ENCODE measurements at regions not wholly inside any gene's neighbourhood (a gene's known extent, or its start where the extent isn't known, plus 50 kb on each side); places are given as distances from the start of the nearest gene placed in this dataset.

- Histone ChIP-seq H3K9me3 (ENCODE audit: control insufficient read depth, insufficient read depth, low read depth, low read length) (no peaks in the 10 kb centered on the region), H3K27ac (ENCODE audit: extremely low read depth, low read depth, low read length) (no peak overlapping the region), H3K4me1 (ENCODE audit: control insufficient read depth, insufficient read depth, low read length) (no peaks in the 10 kb centered on the region), H3K4me3 (ENCODE audit: low read depth, low read length) (no peak overlapping the region), H3K36me3 (ENCODE audit: control insufficient read depth in 2 of 2, insufficient read depth in 1 of 2, low read length in 2 of 2) (no peaks in the 10 kb centered on the region)
- ChIA-PET CTCF (no interaction called here), POLR2A (no interaction called here)
- TF ChIP-seq ZNF623 (tag by site-specific recombination; IDR thresholded peaks at IDR 0.05) (no peak), ZNF530 (tag by site-specific recombination; IDR thresholded peaks at IDR 0.05; ENCODE audit: low read depth) (no peak), GLI2 (tag by site-specific recombination; IDR thresholded peaks at IDR 0.05; ENCODE audit: borderline replicate concordance, low read depth) (no peak), ZNF664 (tag by site-specific recombination; IDR thresholded peaks at IDR 0.05) (no peak), ZNF214 (tag by site-specific recombination; IDR thresholded peaks at IDR 0.05; ENCODE audit: borderline replicate concordance) (no peak), ZNF311 (tag by site-specific recombination; IDR thresholded peaks at IDR 0.05; ENCODE audit: borderline replicate concordance) (no peak), EGR2 (tag by site-specific recombination; IDR thresholded peaks at IDR 0.05; ENCODE audit: low read depth) (no peak), ZNF600 (tag by site-specific recombination; IDR thresholded peaks at IDR 0.05) (no peak), ZEB2 (tag by site-specific recombination; IDR thresholded peaks at IDR 0.05) (no peak)
- TF ChIP-seq, protein P1, sequence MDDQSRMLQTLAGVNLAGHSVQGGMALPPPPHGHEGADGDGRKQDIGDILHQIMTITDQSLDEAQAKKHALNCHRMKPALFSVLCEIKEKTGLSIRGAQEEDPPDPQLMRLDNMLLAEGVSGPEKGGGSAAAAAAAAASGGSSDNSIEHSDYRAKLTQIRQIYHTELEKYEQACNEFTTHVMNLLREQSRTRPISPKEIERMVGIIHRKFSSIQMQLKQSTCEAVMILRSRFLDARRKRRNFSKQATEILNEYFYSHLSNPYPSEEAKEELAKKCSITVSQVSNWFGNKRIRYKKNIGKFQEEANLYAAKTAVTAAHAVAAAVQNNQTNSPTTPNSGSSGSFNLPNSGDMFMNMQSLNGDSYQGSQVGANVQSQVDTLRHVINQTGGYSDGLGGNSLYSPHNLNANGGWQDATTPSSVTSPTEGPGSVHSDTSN (CRISPR knock-in tag; IDR thresholded peaks at IDR 0.05): no peak
Observed at GRCh38 chr14:27573018-27573417, 975.2 kb upstream of the NOVA1 start.

GRCh38 chr14:27587103-27587502, 989.3 kb upstream of the NOVA1 start:
- Histone ChIP-seq H3K36me3 (ENCODE audit: control insufficient read depth in 2 of 2, insufficient read depth in 1 of 2, low read length in 2 of 2) (no peaks in the 10 kb centered on the region), H3K27ac (ENCODE audit: extremely low read depth, low read depth, low read length) (no peak overlapping the region), H3K4me3 (ENCODE audit: low read depth, low read length) (no peak overlapping the region), H3K9me3 (ENCODE audit: control insufficient read depth, insufficient read depth, low read depth, low read length) (no peaks in the 10 kb centered on the region), H3K4me1 (ENCODE audit: control insufficient read depth, insufficient read depth, low read length) (no peaks in the 10 kb centered on the region)
- ChIA-PET POLR2A (no interaction called here), CTCF (no interaction called here)
- TF ChIP-seq ZSCAN5A (tag by site-specific recombination; IDR thresholded peaks at IDR 0.05) (no peak), ZNF174 (tag by site-specific recombination; IDR thresholded peaks at IDR 0.05) (no peak), ZNF146 (tag by site-specific recombination; IDR thresholded peaks at IDR 0.05) (no peak), ZNF670 (tag by site-specific recombination; IDR thresholded peaks at IDR 0.05; ENCODE audit: low read depth) (no peak), ZNF311 (tag by site-specific recombination; IDR thresholded peaks at IDR 0.05; ENCODE audit: borderline replicate concordance) (no peak), ELK4 (IDR thresholded peaks at IDR 0.05; ENCODE audit: borderline replicate concordance, low read depth, low read length) (no peak), GLIS1 (tag by site-specific recombination; IDR thresholded peaks at IDR 0.05) (no peak), ZFP69B (tag by site-specific recombination; IDR thresholded peaks at IDR 0.05) (no peak), MEIS1 (CRISPR knock-in tag; IDR thresholded peaks at IDR 0.05; ENCODE audit: borderline replicate concordance) (no peak)
- TF ChIP-seq, protein P2, sequence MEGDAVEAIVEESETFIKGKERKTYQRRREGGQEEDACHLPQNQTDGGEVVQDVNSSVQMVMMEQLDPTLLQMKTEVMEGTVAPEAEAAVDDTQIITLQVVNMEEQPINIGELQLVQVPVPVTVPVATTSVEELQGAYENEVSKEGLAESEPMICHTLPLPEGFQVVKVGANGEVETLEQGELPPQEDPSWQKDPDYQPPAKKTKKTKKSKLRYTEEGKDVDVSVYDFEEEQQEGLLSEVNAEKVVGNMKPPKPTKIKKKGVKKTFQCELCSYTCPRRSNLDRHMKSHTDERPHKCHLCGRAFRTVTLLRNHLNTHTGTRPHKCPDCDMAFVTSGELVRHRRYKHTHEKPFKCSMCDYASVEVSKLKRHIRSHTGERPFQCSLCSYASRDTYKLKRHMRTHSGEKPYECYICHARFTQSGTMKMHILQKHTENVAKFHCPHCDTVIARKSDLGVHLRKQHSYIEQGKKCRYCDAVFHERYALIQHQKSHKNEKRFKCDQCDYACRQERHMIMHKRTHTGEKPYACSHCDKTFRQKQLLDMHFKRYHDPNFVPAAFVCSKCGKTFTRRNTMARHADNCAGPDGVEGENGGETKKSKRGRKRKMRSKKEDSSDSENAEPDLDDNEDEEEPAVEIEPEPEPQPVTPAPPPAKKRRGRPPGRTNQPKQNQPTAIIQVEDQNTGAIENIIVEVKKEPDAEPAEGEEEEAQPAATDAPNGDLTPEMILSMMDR (tag by site-specific recombination; IDR thresholded peaks at IDR 0.05): no peak

Data from HEK293 (cell line).